Prostate gland (tissue), 2 donors: ENCODE measurements at regions not wholly inside any gene's neighbourhood (a gene's known extent, or its start where the extent isn't known, plus 50 kb on each side); places are given as distances from the start of the nearest gene placed in this dataset.
"Not testable (repeated sequence)": the region's sequence is repeated elsewhere in the genome, so short reads cannot be mapped to it uniquely, and the experiment has no call there.

Experiments used
- CTCF ChIP-seq, 4 experiments: fragments of 200-600 bp in 2 of 4; fragments of 450-650 bp in 2 of 4; sonication (generic) in 2 of 4; IDR thresholded peaks; 1 replicate in 3 of 4; 2 replicates in 1 of 4; pipeline ENCODE4 v1.5.1; 2016 to 2019; ENCODE audit warnings: antibody characterized with exemption in 4 of 4, mild to moderate bottlenecking in 2 of 4, moderate library complexity in 2 of 4
- POLR2A ChIP-seq: fragments of 450-650 bp; IDR thresholded peaks from one replicate; pipeline ENCODE4 v1.6.1; 2016; ENCODE audit warnings: antibody characterized with exemption, mild to moderate bottlenecking
- POLR2AphosphoS5 ChIP-seq: sonication (generic); formaldehyde crosslinking; IDR thresholded peaks from one replicate; pipeline ENCODE4 v1.6.1; 2017; ENCODE audit warnings: antibody characterized with exemption

GRCh38 chr14:38932653-38933000 is 170.4 kb downstream of the SEC23A start:
- not testable (repeated sequence) for TF ChIP-seq POLR2A; POLR2AphosphoS5; CTCF (IDR thresholded peaks at IDR 0.05)
